HG02588 (cell line): ENCODE measurements at regions not wholly inside any gene's neighbourhood (a gene's known extent, or its start where the extent isn't known, plus 50 kb on each side); places are given as distances from the start of the nearest gene placed in this dataset.

Source experiments
- ATAC-seq: cut with Tn5 transposase; IDR thresholded peaks from one replicate; pipeline ENCODE4 v1.9.1; 2021; ENCODE audit warnings: mild to moderate bottlenecking, moderate library complexity; ENCODE audit not compliant: unreplicated experiment

GRCh38 chr11:28849053-28849452 lies 740.9 kb downstream of the METTL15 start:
- no peak for ATAC-seq

DNA sequence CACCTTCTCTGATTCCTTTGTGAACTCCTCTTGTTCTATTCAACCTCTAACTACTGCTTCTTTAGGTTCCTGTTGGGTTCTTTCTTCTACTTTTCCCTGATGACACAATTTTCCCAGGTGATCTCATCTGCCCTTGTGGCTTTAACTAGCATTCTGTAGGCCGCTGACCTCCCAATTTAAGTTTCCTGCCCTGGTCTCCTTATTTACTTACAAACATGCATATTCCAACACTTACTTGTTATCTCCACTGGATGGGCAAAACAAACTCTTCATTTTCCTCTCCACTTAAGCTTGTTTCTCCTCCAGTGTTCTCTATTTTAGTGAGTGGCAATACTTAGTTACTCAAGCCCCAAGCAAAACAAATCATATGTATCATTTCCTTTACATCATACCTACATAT lies 734.5 kb downstream of the METTL15 start:
- ATAC-seq, result no peak

- ATAC-seq, result no peak
These were observed 730.6 kb downstream of the METTL15 start for GRCh38 chr11:28838741-28839140.

GRCh38 chr11:28837599-28837998 lies 729.4 kb downstream of the METTL15 start:
- ATAC-seq, result no peak

GRCh38 chr11:28836285-28837081 lies 728.3 kb downstream of the METTL15 start:
- no peak for ATAC-seq

- ATAC-seq, result no peak
These were observed 727.6 kb downstream of the METTL15 start for GRCh38 chr11:28835790-28836189.

DNA sequence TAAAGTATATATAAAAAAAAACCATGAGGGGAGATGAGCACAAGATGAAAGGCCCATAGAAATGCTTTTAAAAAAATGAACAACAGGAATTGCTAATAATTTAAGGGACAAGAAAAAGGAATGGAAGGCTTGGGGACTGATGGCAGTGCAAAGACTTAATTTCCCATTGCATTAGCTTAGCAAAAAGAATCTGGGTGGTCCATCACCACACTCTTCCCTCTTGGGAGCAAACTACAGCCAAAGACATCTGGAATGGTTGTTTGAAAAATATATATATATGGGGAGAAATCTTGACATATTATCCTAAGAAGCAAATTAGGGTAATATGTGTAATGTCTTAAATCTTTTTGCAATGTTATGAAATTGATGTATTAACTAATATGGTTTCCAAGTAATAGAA lies 727.1 kb downstream of the METTL15 start:
- no peak for ATAC-seq

DNA sequence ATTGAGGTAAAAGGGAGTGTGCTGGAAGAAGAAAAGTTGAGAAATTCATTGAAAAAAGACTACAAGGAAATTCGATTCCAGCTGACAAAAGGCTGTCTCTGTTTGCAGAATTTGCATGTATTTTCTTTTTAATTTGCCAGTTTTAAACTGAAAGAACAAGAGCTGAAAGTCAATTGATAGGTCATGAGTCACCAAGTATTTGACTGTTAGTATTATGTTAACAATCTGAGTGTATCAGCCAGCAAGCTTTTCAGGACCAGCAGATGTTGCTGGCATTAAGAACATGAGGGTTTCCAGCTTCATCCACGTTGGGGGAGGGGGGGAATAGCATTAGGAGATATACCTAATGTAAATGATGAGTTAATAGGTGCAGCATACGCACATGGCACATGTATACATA lies 726.7 kb downstream of the METTL15 start:
- ATAC-seq, result no peak

- no peak for ATAC-seq
These were observed 725.5 kb downstream of the METTL15 start for GRCh38 chr11:28833670-28834069.

DNA sequence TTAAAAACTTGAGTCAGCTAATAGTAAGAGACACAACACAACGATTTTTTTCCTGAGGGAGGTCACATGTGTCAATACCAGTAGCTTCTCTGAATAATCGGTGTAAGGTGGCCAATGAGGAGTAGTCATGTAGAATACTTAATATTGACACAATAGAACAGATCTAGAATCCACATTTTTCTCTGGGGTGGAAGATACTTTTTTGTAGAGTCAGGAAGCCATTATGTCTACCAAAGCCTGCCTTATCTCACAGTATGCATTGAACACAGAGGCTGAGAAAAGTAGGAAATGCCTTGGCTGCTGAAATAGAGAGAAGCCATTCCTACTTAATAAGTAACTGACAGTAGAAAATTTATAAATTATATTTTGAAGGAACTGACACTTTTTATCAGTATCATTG lies 725.0 kb downstream of the METTL15 start:
- ATAC-seq, result no peak

- ATAC-seq, result no peak
These were observed 718.6 kb downstream of the METTL15 start for GRCh38 chr11:28826807-28827206.

DNA sequence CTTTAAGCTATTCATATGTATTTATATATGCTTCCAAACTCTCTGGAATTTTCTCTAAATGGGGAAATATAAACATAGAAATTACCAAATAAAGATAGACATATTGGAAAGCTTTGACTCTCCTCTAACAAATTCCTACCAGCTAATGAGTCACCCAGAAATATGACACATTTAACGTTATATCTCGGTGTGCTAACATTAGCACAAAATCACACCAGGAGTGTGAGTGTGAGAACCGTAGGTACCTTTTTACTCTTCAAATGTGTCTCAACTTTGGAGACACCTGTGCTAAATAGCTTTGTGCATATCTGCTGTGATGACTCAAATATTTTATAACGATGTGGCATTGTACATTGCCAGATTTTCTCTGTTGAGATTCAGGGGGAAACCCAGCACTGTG lies 714.4 kb downstream of the METTL15 start:
- ATAC-seq, result no peak

GRCh38 chr11:28820296-28820989 lies 712.3 kb downstream of the METTL15 start:
- no peak for ATAC-seq

GRCh38 chr11:28819741-28820140 lies 711.6 kb downstream of the METTL15 start:
- no peak for ATAC-seq

DNA sequence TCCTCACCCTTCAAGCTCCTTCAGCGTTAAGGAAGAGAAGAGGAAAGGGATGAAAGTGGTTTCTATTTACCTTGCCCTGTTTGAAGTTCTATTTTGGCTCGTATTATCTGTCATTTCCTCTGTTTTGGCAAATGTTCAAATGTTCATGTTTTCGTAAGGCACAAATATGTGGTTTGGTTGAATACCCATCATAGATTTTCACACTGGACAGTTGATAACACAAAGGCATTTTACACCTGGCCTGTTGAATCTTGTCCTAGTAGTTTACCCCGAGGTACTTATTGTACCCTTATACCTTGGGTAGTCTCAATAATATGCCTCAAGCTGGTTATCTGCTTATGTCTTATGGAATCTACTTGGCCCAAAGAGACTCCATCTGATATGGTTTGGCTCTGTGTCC lies 706.9 kb downstream of the METTL15 start:
- no peak for ATAC-seq

- no peak for ATAC-seq
These were observed 700.6 kb downstream of the METTL15 start for GRCh38 chr11:28808771-28809170.

- no peak for ATAC-seq
These were observed 691.1 kb downstream of the METTL15 start for GRCh38 chr11:28799316-28799715.

DNA sequence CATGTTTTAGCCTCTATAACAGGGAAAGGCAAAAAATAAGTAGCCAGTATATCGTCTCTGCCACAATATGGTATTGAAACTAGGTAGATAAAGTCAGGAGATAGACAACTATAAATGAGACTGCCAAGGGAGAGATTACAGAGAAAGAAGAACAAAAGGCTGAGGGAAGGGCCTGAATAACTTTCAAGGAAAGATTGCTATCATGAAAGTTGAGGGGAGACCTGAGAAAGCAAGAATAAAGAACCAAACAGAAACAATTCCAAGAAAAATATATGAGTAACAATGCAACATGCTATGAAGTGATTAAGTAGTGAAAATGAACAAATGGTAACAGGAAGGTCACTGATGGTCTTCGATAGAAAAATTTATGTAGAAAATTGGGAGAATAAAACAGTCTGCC lies 690.1 kb downstream of the METTL15 start:
- ATAC-seq, result no peak

DNA sequence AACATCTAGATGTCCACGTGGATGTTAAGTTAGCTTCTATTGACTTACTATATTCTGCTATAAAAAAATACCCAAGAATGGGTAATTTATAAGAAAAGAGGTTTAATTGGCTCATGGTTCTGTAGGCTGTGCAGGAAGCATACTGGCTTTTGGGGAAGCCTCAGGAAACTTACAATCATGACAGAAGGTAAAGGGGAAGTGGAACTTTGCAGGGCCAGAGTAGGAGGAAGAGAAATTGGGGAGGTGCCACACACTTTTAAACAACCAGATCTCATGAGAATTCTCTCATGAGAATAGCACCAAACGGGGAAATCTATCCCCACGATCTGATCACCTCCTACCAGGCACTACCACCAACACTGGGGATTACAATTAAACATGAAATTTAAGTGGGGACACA lies 689.3 kb downstream of the METTL15 start:
- ATAC-seq, result no peak

GRCh38 chr11:28794405-28794804 lies 686.2 kb downstream of the METTL15 start:
- no peak for ATAC-seq

DNA sequence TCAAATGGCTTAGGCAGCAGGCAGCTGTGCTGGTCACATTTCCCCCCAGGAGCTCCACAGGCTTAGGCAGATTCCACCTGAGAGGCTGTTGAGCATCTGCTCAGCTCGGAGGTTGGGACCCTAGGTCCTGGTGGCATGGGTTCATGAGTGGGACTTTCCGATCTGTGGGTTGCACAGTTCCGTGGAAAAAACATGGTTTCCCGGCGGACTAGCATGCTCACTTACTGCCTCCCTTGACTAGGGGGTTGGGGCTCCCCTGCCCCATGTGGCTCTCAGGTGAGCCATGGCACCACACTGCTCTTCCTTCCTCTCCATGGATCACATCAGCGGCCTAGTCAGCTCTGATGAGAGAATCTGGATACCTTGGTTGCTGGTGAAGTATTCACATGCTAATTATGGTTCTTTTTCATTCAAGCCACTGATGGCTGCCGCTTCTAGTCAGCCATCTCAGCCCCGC lies 685.1 kb downstream of the METTL15 start:
- no peak for ATAC-seq

DNA sequence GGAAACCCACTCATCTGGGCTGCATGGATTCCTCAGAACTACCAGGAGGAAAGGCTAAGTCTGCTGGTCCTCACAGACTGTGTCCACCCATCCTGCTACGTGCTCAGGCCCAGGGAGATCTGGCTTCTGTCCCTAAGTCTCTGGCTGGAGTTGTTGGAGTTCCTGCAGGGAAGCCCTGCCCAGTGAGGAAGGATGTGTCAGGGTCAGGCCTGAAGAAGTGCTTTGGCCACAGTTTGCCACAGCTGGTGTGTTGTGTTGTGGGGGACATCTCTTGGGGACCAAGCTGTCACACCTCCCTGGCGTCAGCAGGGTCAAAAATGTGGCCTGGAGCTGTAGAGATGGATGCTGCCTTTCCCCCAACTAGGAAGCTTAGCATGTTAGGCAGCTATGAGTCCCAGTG lies 684.7 kb downstream of the METTL15 start:
- ATAC-seq, result no peak
